ENCODE measurements at regions not wholly inside any gene's neighbourhood (a gene's known extent, or its start where the extent isn't known, plus 50 kb on each side); places are given as distances from the start of the nearest gene placed in this dataset.

DNA sequence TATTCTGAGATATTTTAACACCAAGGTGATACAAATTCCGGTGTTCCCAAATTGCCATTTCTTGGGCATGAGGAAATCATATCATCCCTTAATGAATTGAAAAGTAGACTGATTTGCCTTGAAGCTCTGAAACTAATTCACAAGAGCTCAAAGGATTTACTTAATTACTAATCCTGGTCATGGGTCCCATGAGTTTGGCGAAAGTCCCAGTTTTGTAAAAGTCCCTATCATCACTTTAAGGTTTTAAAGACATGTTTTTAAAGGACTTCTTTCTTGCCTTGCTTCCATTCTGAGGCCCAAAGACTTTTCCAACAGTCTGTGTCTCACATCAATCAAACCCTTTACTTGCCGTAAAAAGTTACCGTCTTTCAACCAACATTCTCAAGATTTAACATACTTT is 377.9 kb downstream of the DNAJB9 start (continued):
- TF ChIP-seq ZFP82 (CRISPR knock-in tag; IDR thresholded peaks at IDR 0.05; ENCODE audit: borderline replicate concordance) (no peak), SP4 (CRISPR knock-in tag; IDR thresholded peaks at IDR 0.05) (no peak), ZBTB42 (CRISPR knock-in tag; IDR thresholded peaks at IDR 0.05) (no peak), ZNF772 (CRISPR knock-in tag; IDR thresholded peaks at IDR 0.05) (no peak), BORCS8-MEF2B (CRISPR knock-in tag; IDR thresholded peaks at IDR 0.05) (no peak), ZNF503 (CRISPR knock-in tag; IDR thresholded peaks at IDR 0.05) (no peak)
- TF ChIP-seq, protein P1, sequence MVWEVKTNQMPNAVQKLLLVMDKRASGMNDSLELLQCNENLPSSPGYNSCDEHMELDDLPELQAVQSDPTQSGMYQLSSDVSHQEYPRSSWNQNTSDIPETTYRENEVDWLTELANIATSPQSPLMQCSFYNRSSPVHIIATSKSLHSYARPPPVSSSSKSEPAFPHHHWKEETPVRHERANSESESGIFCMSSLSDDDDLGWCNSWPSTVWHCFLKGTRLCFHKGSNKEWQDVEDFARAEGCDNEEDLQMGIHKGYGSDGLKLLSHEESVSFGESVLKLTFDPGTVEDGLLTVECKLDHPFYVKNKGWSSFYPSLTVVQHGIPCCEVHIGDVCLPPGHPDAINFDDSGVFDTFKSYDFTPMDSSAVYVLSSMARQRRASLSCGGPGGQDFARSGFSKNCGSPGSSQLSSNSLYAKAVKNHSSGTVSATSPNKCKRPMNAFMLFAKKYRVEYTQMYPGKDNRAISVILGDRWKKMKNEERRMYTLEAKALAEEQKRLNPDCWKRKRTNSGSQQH (CRISPR knock-in tag; IDR thresholded peaks at IDR 0.05; ENCODE audit: low read depth): no peak

DNA sequence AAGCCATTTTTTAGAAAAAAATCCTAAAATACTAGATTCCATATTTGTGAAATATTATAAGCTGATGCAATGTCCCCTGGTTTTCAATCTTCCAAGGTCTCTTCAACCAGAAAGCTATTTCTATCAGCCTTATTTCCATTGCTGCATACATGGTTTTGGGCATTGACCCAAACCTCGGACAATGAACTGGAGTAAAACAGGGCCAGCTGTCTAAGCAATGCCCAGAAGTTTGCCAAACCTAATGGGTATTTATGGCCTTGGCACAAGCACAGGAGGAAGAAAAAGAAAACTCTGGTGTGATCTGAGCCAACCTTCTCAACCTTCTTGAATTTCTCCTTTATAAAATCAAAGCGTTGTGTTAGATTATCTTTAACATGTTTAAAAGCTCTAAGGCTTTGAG is 402.3 kb downstream of the DNAJB9 start:
- BruUV-seq (replicated peaks): no TSS peak
- ChIA-PET POLR2A (no interaction called here), CTCF (ENCODE audit: low intra/inter-chr PET ratio, low total read pairs) (no interaction called here)
- no peak for FAIRE-seq
- H3K27ac ChIP-seq (ENCODE audit: extremely low read length, insufficient read depth, low read length): no peak overlapping the region
- in situ Hi-C loops (cut with HindIII; ENCODE audit: extremely low pct_ligation_motif_present, low pct_unique_long_range_greater_than_20kb): no loop called here
- 0% methylated on average over 2 of the region's 2 CpGs for WGBS (ENCODE audit: low lambda C conversion rate)
- H3K79me2 ChIP-seq (ENCODE audit: insufficient read depth, low read length): no peaks in the 10 kb centered on the region
- ATAC-seq: no peak
- no peaks in the 10 kb centered on the region for H3K4me1 ChIP-seq (ENCODE audit: insufficient read depth, low read length)
- H3K4me3 ChIP-seq (replicated peaks in 1 of 3; ENCODE audit: insufficient read depth in 1 of 3, low read depth in 2 of 3, low read length in 3 of 3): no peak overlapping the region
- no peaks in the 10 kb centered on the region for H4K20me1 ChIP-seq (ENCODE audit: insufficient read depth, low read length)
- H3K27me3 ChIP-seq (ENCODE audit: control insufficient read depth in 1 of 2, insufficient read depth in 2 of 2, low read length in 2 of 2): no peaks in the 10 kb centered on the region
- no peak for TF ChIP-seq POGZ (CRISPR knock-in tag; IDR thresholded peaks at IDR 0.05)
- no peaks in the 10 kb centered on the region for H3K9me3 ChIP-seq (ENCODE audit: low read length)
- no peak overlapping the region for H2AFZ ChIP-seq (ENCODE audit: low read length)
- DNase-seq (ENCODE audit: low spot score): no peak
- intact Hi-C loops (cut with micrococcal nuclease; ENCODE audit: unreplicated experiment): no loop called here
- H3K9ac ChIP-seq (ENCODE audit: insufficient read depth, low read depth, low read length): no peak overlapping the region
- H3K36me3 ChIP-seq (replicated peaks in 1 of 2; ENCODE audit: control insufficient read depth in 1 of 2, insufficient read depth in 2 of 2, low read length in 2 of 2): no peaks in the 10 kb centered on the region
- no peak overlapping the region for H3K4me2 ChIP-seq (ENCODE audit: low read depth, low read length)
